ELF-1 (cell line): ENCODE measurements at regions not wholly inside any gene's neighbourhood (a gene's known extent, or its start where the extent isn't known, plus 50 kb on each side); places are given as distances from the start of the nearest gene placed in this dataset.

Source experiments
- DNase-seq: peaks from one replicate; pipeline ENCODE4 v3.0.0-alpha.2; 2016; ENCODE audit warnings: low read depth, low spot score

DNA sequence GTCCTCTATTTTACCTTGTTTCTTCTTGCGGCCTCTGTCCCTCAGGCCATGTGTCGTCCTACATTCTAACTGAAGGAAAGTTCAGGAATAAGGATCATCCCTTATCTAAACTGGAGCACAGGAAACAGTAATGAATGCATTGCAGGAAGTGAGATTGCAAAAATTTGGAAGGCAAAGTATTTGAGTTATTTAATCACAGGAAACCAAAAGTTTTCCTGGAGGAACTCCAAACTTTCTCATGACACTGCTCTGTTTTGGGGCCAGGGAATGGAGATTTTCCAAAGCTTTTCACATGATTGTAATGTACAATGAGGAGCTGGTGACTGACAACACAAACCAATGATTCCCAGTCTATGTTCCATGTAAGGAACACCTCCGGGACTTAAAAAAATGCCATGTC is 57.8 kb upstream of the PLSCR4 start:
- no peak for DNase-seq

DNA sequence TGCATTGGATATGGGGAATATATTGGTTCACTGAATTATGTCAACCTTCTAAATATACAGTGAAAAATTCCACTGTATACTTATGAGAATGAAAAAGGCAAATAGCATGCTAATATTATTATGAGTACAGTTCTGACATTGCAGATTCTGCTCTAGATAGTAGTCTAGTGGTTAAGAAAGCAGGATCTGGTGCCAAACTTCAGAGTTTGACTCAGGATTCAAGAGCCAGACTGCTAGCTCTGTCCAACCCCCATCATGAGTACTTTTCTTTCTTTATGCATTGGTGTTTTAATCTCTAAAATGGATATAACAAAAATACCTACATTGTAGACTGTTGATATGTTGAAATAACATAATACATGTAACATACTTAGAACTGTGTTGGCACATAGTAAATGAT is 57.3 kb upstream of the PLSCR4 start:
- no peak for DNase-seq

DNA sequence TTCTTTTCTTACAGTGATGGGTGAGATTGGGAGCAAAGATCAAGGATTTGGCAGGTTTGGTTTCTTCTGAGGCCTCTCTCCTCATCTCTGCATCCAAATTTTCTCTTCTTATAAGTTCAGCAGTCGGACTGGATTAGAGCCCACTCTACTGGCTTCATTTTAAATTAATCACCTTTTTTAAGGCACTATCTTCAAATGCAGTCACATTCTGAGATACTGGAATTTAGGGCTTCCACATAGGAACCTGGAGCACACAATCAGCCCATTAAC is 56.5 kb upstream of the PLSCR4 start:
- DNase-seq, result no peak

DNA sequence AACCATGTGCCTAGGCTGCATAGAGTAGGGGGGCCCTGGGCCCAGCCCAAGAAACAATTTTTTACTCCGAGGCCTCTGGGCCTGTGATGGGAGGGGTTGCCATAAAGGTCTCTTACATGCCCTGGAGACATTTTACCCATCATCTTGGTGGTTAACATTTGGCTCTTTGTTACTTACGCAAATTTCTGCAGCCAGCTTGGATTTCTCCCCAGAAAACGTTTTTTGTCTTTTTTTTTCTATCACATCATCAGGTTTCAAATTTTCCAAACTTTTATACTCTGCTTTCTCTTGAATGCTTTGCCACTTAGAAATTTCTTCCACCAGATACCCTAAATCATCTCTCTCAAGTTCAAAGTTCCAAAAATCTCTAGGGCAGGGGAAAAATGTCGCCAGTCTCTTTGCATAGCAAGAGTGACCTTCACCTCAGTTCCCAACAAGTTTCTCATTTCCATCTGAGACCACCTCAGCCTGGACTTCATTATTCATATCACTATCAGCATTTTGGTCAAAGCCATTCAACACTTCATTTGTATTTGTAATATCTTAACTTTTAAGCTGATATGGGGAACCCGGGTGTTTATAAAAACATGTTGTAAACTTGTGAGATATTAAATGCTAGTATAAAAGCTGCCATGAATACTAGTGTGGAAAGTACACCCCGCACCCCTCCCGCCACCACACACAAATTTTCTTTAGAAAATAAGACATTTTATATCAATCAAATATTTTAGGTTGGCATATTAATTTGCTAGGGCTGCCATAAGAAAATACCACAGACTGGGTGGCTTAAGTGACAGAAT is 56.0 kb upstream of the PLSCR4 start:
- DNase-seq, result no peak

DNA sequence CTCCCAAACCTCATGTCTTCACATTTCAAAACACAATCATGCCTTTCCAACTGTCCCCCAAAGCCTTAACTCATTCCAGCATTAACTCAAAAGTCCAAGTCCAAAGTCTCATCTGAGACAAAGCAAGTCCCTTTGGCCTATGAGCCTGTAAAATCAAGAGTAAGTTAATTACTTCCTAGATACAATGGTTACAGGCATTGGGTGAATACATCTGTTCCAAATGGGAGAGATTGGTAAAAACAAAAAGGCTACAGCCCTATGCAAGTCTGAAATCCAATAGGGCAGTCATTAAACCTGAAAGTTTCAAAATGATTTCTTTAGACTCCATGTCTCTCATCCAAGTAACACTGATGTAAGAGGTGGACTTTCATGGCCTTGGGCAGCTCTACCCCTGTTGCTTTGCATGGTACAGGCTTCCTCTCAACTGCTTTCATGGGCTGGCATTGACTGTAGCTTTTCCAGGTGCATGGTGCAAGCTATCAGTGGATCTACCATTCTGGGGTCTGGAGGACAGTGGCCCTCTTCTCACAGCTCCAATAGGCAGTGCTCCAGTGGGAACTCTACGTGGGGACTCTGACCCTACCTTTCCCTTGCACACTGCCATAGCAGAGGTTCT is 55.0 kb upstream of the PLSCR4 start:
- no peak for DNase-seq

DNA sequence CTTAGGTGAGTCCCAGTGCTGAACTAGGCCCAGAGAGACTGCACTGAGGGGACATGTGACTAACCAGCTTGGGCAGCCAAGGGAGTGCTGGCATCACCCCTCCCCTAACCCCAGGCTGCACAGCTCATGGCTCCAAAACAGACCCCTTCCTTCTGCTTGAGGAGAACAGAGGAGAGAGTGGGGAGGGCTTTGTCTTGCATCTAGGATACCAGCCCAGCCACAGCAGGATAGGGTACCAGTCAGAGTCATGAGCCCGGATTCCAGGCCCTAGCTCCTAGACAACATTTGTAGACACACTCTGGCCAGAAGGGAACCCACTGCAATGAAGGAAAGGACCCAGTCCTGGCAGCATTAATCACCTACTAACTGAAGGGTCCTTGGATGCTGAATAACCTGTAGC is 49.9 kb upstream of the PLSCR4 start:
- no peak for DNase-seq
